HG03342 (cell line): ENCODE measurements at regions not wholly inside any gene's neighbourhood (a gene's known extent, or its start where the extent isn't known, plus 50 kb on each side); places are given as distances from the start of the nearest gene placed in this dataset.
"Not testable (repeated sequence)": the region's sequence is repeated elsewhere in the genome, so short reads cannot be mapped to it uniquely, and the experiment has no call there.

Source experiments
- ATAC-seq: cut with Tn5 transposase; IDR thresholded peaks from one replicate; pipeline ENCODE4 v1.9.1; 2021; ENCODE audit warnings: mild to moderate bottlenecking, moderate library complexity; ENCODE audit not compliant: unreplicated experiment

DNA sequence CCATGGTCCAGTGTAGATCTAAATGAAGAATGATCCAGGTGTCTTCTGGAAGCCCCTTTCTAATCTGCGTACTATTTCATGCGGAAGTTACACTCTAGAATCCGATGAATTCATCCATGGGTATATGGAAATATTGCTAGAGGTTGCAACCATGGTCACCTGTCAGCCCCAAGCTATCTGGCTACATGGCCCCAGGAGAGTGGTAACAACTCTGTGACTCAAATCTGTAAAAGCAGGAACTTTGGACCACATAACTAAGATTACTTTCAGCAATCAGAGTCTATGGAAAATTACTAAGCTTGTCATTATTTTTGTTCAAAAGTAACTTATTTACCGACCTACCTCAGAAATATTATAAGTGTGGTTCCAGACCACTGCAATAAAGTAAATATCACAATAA lies 150.6 kb upstream of the MED14 start:
- no peak for ATAC-seq

DNA sequence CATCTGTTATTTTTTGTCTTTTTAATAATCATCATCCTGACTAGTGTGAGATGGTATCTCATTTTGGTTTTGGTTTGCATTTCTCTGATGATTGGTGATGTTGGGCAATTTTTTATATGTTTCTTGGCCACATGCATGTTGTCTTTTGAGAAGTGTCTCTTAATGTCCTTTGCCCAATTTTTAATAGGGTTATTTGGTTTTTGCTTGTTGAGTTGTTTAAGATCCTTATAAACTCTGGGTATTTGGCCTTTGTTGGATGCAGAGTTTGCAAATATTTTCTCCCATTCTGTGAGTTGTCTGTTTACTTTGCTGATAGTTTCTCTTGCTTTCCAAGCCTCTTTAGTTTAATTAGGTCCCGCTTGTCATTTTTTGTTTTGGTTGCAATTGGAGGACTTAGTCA lies 152.1 kb upstream of the MED14 start:
- no peak for ATAC-seq

DNA sequence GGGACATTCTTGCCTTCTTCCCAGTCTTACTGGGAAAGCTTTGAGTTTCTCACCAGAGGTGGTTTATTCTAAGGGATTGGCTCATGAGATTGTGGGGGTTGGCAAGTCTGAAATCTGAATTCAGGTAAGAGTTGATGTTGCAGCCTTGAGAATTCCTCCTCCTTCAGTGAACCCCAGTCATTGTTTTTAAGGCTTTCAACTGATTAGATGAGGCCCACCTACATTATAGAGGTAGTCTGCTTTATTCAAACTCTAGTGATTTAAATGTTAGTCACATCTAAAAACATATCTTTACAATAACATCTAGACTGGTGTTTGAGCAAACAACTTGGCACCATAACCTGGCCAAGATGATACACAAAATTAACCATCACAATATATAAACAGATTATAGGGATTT lies 156.5 kb upstream of the MED14 start:
- no peak for ATAC-seq

DNA sequence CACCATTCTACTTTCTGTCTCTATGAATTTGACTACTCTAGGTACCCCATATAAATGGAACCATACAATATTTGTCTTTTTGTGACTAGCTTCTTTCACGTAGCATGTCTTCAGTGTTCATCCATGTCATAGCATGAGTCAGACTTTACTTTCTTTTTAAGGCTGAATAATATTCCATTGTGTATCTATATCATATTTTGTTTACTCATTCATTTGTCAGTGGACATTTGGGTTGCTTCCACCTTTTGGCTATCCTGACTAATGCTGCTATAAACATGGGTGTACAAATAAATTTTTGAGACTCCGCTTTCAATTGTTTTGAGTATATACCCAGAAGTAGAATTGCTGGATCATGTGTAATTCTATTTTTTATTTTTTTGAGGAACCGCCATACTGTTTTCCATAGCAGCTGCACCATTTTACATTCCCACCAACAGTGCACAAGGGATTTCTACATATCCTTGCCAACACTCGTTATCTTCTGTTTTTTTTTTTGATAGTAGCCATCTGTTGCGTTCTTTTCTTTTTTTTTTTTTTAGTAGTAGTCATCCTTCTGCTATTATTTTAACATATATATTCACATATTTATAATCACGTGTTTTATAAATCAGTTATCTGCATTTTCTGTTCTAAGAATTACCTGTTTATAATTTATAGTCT lies 158.0 kb upstream of the MED14 start:
- ATAC-seq: no peak

DNA sequence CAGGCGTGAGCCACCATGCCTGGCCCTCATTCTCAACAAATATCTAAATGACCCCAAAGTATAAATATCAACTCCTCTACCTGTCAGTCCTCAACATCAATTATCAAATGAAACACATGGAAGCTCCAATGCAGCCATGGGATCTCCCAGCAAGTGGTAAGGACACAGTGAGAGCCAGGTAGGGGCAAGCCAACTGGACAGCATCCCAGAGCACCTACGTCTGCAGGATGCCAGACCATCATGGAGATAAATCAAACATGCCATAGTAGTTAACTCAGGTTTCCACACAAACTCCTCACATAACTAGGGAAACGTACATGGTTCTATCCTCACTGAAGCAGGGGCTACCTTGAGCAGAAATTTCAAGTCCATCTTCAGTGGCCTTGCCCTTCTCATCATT lies 159.9 kb upstream of the MED14 start:
- no peak for ATAC-seq

DNA sequence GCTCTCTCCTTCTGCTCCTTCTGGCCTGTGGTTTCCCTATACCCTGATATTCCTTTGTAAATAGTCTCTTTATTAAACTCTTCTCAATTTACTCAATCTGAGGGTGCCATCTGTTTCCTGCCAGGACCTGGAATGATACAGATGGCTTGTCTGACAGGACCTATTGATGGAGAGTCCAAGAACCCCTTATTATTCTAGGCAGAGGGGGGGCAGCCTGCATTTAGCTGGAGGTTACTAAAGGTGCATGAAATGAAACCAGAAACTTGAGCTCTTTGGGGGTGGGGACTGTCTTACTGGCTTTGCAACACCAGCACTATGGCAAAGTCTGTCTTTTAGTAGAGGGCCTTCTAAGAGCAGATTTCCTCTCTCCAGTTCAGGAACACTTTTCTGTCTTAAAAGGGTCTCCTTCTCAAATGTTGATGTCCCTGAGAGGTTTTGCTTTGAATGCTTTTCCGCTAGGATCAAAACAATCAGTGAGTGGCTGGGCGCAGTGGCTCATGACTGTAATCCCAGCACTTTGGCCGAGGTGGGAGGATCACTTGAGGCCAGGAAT lies 162.5 kb upstream of the MED14 start:
- ATAC-seq: no peak

DNA sequence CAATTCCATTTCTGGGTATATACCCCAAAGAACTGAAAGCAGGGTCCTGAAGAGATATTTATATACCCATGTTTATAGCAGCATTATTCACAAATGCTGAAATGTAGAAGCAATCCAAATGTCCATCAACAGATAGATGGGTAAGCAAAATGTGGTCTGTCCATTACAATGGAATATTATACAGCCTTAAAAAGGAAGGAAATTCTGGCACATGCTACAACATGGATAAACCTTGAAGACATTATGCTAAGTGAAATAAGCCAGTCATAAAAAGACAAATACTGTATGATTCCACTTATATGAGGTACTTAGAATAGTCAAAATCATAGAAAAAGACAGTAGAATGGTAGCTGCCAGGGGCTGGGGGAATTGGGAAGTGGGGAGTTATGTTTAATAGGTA lies 169.4 kb upstream of the MED14 start:
- not testable (repeated sequence) for ATAC-seq

DNA sequence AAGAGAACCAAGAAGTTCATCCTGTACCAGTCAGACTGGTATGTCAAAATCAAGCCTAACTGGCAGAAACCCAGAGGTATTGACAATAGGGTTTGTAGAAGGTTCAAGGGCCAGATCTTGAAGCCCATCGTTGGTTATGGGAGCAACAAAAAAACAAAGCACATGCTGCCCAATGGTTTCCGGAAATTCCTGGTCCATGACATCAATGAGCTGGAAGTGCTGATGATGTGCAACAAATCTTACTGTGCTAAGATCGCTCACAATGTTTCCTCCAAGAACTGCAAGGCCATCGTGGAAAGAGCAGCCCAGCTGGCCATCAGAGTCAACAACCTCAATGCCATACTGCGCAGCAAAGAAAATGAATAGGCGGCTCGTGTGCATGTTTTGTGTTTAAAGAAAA lies 172.7 kb upstream of the MED14 start:
- ATAC-seq: no peak

DNA sequence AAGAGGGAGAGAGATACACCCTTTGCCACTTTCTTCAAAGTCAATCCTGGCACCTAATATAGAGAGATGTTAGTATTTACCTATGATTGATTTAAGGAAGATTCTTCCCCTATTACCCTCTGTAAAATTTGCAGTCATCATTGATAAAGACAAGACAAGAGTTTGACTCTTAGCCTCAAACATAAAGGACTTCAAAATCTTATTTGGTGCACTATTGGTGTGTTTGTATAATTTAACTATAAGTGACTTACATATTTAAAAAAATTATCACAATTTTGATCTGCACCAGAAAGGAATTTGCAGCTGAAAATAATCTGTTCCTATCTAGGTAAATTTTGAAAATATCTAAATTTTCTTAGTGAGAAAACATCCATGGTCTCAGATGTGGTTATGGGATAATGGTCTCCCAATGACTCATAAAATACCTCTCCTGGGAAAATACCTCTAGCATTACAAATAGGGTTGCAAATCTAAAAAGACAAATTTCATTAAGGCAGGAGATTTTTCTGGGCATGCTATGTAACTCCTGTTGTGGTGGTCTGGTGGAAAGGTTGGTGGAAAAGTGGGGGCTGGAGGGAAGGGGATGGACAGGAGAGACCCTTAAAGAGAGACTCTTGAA lies 173.6 kb upstream of the MED14 start:
- no peak for ATAC-seq

DNA sequence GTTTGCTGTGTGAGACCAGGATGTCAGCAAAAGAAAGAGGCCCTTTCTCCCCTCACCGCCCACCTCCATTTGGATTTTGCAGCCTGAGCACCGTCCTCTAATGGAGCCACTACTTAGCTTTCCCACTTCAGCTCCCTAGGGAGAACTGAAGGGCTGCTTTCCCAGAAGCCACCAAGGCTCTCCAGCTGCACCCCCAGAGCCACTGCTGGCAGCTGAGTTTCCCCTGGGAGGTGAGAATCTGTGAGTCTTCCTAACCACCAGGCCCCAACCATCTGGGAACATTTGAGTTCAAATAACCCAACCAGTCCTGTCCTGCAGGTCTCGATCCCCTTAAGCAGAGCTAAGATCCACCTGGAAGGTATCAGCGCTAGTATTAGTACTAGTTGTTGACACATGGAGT lies 173.1 kb upstream of the USP9X start:
- no peak for ATAC-seq

DNA sequence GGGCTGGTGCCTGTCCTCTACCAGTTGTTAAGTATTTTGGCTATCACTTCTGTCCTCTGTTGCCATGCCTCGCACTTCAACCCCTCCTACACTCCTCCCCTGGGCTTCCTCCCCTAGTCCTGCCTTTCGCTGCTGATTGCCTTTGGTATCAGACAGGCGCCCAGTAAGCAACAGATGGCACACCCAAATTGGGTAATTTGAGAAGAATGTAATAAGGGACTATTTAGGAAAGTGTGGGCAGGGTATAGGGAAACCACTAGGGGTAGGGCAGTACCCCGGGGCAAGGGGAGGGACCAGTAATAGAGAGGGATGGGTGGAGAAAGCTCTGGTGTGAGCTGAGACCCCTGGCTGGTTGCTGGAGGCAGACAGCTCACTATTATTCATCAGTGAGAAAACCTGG lies 172.7 kb upstream of the USP9X start:
- no peak for ATAC-seq

DNA sequence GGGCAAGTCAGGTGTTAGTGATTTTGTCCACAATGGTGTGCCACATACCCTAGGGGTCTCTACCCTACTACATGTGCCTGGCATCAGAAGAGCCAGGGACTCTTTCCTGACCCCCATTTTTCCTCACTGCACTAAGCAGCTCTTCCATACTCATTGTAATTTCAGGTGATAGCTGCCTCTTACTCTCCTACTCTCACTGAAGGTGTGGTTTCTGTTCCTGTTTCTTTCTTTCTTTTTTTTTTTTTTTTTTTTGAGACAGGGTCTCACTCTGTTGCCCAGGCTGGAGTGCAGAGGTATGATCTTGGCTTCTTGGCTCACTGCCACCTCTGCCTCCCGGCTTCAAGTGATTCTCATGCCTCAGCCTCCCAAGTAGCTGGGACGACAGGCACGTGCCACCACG lies 164.9 kb upstream of the USP9X start:
- ATAC-seq: no peak

DNA sequence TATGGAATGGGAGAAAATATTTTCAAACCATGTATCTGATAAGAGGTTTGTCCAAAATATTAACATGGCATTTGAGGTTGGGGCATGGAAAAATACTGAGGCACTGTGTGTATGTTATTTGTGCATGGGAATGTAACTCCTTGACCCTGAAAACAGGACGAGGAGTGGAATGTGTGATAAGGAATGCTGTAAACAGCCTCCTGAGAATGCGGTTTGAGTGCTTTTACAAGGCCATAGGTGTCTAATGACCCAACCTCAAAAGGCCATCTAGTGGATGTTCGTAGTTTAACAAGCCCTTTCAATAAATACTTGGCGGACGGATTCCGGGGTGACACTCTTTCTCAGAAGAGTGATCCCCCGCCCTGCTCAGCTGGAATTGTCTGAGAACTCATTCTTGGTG lies 162.9 kb upstream of the USP9X start:
- ATAC-seq: no peak

DNA sequence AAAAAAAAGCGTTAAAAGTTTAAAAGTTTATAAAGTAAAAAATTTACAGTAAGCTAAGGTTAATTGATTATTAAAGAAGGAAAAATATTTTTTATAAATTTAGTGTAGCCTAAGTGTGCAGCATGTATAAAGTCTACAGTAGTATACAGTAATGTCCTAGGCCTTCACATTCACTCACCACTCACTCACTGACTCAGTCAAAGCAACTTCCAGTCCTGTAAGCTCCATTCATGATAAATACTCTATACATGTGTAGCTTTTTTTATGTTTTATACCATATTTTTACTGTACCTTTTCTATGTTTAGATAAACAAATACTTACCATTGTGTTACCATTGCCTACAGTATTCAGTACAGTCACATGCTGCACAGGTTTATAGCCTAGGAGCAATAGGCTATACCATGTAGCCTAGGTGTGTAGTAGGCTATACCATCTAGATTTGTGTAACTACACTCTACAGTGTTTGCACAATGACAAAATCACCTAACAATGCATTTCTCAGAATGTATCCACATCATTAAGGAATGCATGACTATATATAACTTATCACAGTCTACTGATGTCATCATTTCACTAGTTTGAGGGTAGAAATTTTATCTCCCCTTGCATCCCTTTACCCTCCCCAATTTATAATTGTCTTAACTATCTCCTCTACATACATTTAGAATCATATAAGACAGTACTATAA lies 158.4 kb upstream of the USP9X start:
- ATAC-seq: not testable (repeated sequence)

DNA sequence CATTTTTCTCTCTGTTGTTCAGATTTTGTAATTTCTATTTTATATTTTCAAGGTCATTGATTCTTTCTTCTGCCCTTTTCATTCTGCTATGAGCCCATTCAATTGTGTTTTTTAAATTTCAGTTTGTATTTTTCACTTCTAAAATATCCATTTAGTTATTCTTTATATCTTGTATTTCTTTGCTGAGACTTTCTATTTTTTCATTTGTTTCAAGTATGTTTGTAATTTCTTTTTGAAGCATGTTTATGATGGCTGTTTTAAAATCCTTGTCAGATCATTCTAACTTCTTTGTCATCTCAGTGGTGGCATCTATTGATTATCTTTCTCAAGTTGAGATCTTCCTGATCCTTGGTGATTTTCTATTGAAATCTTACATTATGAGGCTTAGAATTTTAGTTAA lies 157.2 kb upstream of the USP9X start:
- ATAC-seq: no peak

DNA sequence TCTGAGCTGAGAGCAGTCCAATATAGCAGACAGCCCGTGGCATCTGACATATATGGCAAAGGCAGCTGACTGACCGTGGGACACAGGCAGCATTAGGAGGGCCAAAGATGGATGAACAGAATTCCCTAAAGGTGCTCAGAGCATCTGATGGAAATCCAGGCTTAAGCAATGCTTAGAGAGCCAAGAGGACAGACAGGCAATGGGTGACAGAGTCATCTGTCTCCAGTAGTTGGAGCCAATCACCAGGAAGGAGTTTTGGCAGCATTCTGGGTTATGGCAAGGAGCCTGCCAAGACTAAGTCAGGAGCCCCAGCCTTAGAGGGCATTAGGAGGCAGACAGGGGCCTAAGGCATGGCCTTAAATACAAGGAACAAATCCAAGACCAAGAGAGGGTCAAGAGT lies 153.3 kb upstream of the USP9X start:
- no peak for ATAC-seq

DNA sequence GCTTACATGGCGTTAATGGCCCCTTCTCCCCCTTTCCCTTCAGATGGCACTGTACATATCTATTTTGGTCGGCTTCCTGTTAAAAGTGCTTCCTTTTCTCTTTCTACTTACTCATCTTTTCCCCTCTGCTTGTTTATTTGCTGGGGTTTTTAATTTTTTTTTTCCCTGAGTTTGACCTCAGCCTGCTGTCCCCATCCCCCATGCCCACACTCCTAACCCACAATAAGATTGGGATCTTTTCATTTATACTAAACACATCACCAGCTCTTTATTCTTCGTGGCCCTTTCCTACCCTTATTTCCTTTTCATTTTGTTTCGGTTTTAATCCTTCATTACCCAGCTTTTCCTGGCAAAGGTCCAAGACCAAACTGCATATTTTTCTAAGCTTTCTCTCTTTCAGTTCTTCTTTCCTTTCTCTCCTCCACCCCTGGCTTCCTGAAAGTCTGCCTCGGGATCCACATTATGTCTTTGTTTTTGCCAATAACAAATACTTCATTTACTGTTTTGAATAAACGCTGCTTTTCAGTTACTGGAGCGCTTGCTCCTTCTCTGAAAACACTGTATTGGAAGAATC lies 152.0 kb upstream of the USP9X start:
- no peak for ATAC-seq

DNA sequence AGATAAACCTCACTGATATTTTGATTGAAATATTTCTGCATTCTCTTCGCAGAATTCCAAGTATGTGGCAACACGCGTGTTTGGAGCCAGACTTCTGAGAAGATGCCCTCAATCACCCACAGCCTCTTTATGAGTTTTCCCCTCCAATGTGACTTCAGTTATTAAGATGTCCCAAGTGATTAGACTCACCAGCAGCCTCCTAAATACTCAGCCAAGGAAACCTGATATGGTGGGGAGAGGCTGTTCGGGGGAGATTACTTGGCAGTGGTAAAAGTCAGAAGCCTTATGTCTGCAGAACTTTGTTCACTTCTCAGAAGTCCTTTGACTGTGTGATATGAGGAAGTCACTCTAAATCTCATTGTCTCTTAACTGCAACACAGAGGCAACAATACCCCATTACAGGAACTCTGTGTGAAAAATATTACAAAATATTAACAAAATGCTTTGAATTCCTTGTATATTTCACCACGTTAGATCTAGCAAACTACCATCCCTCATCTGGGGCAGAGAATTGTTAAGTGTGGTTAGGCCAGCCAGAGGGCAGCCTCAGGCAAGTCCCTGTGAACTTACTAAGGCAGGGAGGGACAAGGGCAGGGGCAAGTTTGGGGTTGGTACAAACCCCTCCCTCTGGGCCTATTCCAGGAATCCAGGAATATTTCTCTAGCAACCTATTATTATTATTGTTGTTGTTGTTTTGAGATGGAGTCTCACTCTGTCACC lies 151.4 kb upstream of the USP9X start:
- no peak for ATAC-seq

DNA sequence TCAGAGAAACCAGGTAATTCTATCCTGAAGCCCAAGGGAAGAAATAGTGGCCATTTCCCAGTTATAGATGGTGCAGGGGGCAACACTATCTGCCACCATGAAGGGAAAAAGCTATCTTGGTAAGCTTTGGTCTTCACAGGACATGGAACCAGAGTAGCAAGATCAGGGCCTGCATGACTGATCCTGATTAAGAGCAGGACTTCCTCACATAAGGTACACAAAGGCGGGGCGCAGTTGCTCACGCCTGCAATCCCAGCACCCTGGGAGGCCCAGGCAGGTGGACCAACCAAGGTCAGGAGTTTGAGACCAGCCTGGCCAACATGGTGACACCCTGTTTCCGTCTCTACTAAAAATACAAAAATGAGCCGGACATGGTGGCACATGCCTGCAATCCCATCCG lies 148.4 kb upstream of the USP9X start:
- ATAC-seq: no peak

DNA sequence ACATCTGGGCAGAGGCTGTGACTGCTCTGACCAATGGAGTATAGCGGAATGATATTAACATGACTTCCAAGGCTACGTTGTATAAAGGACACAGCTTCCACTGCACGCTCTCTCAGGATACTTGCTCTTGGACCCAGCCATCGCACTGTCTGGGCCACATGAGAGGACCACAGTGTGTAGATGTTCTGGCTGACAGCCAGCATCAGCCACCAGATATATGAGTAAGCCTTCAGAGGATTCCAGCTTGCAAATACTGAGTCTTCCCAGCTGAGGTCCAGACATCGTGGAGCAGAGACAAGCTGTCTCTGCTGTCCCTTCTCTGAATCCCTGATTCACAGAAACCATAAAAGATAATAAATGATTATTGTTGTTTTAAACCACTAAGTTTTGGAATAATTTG lies 146.8 kb upstream of the USP9X start:
- no peak for ATAC-seq

DNA sequence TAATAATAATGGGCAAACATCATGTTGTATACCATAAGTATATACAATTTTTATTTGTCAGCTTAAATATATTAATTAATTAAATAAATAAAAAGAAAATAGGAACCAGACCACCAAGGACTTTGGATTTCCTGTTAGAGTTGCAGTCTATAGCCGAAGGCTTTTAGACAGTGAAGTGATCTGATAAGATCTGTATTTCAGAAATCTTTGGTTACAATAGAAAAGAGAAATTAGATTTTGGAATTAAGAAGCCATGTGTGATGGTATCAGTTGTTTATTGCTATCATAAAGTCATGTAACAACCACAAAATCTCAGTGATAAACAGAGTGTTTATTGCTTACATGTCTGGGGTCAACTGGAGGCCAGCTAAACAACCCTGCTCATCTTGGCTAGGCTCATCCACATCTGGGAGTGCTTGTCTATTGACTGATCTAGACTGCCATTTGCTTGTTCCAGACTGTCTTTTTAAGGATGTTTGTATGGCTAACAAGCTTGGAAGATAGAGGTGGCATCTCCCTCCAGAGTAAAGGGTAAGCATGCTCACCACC lies 142.1 kb upstream of the USP9X start:
- ATAC-seq: no peak
